ENCODE measurements at regions not wholly inside any gene's neighbourhood (a gene's known extent, or its start where the extent isn't known, plus 50 kb on each side); places are given as distances from the start of the nearest gene placed in this dataset.

DNA sequence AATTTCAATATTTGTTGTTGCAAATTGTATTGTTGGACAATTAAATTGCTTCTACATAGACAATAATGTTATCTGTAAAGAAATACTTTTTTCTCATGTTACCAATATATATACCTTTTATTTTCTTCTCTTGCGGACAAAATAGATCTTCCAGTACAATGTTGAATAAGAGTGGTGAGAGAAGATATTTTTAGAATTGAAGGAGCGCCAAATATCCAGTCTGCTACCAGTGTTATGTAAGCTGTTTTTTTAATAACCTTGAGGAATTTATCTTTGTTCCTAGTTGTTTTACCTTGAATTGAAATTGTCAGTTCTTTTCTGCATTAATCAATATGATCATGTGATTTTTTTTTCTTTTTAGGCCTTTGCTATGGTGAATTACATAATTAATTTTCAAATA is 1702.5 kb upstream of the RAG2 start (continued):
- TF ChIP-seq SRF (IDR thresholded peaks at IDR 0.05; ENCODE audit: low read depth) (no peak), CBX3 (IDR thresholded peaks at IDR 0.05; ENCODE audit: low read depth) (no peak), POLR2AphosphoS5 (IDR thresholded peaks at IDR 0.05; ENCODE audit: low read depth, low read length) (no peak), SP1 (IDR thresholded peaks at IDR 0.05; ENCODE audit: low read depth) (no peak)

GRCh38 chr11:38296211-38296776 is 1698.3 kb upstream of the RAG2 start:
- H3K36me3 ChIP-seq (ENCODE audit: control insufficient read depth in 1 of 2, insufficient read depth in 2 of 2, low read length in 2 of 2), result no peaks in the 10 kb centered on the region
- no peak overlapping the region for H3K4me3 ChIP-seq (replicated peaks in 1 of 2; ENCODE audit: low read depth in 1 of 2, low read length in 2 of 2)
- TF ChIP-seq EGR1 (IDR thresholded peaks at IDR 0.05; ENCODE audit: low read depth) (no peak), ZNF274 (IDR thresholded peaks at IDR 0.05; ENCODE audit: low read depth, low read length) (no peak), REST (IDR thresholded peaks at IDR 0.05; ENCODE audit: low read depth) (no peak), ZFX (IDR thresholded peaks at IDR 0.05) (no peak), RAD21 (IDR thresholded peaks at IDR 0.05; ENCODE audit: low read depth) (no peak), FOSL1 (IDR thresholded peaks at IDR 0.05; ENCODE audit: low read depth) (no peak), EZH2 (IDR thresholded peaks at IDR 0.05) (no peak), SP1 (IDR thresholded peaks at IDR 0.05; ENCODE audit: low read depth) (no peak), CBX3 (IDR thresholded peaks at IDR 0.05; ENCODE audit: low read depth) (no peak), EZH2phosphoT487 (IDR thresholded peaks at IDR 0.05; ENCODE audit: borderline replicate concordance) (no peak), SIN3A (IDR thresholded peaks at IDR 0.05; ENCODE audit: low read depth) (no peak), JUND (IDR thresholded peaks at IDR 0.05) (no peak), MAX (IDR thresholded peaks at IDR 0.05) (no peak), CEBPB (IDR thresholded peaks at IDR 0.05; ENCODE audit: low read depth) (no peak), TCF7L2 (IDR thresholded peaks at IDR 0.05; ENCODE audit: borderline replicate concordance, extremely low read depth, insufficient read depth, insufficient read length) (no peak), SRF (IDR thresholded peaks at IDR 0.05; ENCODE audit: low read depth) (no peak)
- TF ChIP-seq, protein P1, sequence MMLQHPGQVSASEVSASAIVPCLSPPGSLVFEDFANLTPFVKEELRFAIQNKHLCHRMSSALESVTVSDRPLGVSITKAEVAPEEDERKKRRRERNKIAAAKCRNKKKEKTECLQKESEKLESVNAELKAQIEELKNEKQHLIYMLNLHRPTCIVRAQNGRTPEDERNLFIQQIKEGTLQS (IDR thresholded peaks at IDR 0.05), result no peak
- TF ChIP-seq, protein P2, sequence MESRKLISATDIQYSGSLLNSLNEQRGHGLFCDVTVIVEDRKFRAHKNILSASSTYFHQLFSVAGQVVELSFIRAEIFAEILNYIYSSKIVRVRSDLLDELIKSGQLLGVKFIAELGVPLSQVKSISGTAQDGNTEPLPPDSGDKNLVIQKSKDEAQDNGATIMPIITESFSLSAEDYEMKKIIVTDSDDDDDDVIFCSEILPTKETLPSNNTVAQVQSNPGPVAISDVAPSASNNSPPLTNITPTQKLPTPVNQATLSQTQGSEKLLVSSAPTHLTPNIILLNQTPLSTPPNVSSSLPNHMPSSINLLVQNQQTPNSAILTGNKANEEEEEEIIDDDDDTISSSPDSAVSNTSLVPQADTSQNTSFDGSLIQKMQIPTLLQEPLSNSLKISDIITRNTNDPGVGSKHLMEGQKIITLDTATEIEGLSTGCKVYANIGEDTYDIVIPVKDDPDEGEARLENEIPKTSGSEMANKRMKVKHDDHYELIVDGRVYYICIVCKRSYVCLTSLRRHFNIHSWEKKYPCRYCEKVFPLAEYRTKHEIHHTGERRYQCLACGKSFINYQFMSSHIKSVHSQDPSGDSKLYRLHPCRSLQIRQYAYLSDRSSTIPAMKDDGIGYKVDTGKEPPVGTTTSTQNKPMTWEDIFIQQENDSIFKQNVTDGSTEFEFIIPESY (IDR thresholded peaks at IDR 0.05; ENCODE audit: extremely low read depth, insufficient replicate concordance, low read length), result no peak

More at GRCh38 chr11:38296211-38296776, 1698.3 kb upstream of the RAG2 start:
- ChIA-PET POLR2A (no interaction called here), CTCF (no interaction called here), RAD21 (ENCODE audit: low non-redundant PET in 1 of 2, low total read pairs in 2 of 2, uncharacterized antibody in 2 of 2, unreplicated experiment in 2 of 2) (no interaction called here)
- intact Hi-C loops (cut with micrococcal nuclease), result no loop called here
- Histone ChIP-seq H3K9ac (ENCODE audit: low read length) (no peak overlapping the region), H4K20me1 (ENCODE audit: insufficient read depth) (no peaks in the 10 kb centered on the region), H3K9me3 (ENCODE audit: control insufficient read depth in 1 of 2, insufficient read depth in 1 of 2, low read depth in 1 of 2, low read length in 2 of 2) (peaks cover 4 to 7% of the 10 kb centered on the region in 2 experiments; a peak in 3 of 4 replicates), H3K27ac (ENCODE audit: low read depth, low read length) (no peak overlapping the region), H3K27me3 (ENCODE audit: insufficient read depth, low read length) (no peaks in the 10 kb centered on the region), H3K79me2 (ENCODE audit: insufficient read depth, low read length) (no peaks in the 10 kb centered on the region), H3K4me1 (ENCODE audit: control insufficient read depth in 1 of 2, insufficient read depth in 2 of 2, low read length in 2 of 2) (no peaks in the 10 kb centered on the region), H3K9me2 (ENCODE audit: insufficient read depth) (no peaks in the 10 kb centered on the region), H3K4me2 (ENCODE audit: low read length) (no peak overlapping the region), H2AFZ (ENCODE audit: low read depth, low read length, poor library complexity, severe bottlenecking) (no peak overlapping the region)
- no peak for ATAC-seq
- BruUV-seq (replicated peaks), result no TSS peak
- DNase-seq (ENCODE audit: low read depth, low spot score), result no peak
